ENCODE measurements at regions not wholly inside any gene's neighbourhood (a gene's known extent, or its start where the extent isn't known, plus 50 kb on each side); places are given as distances from the start of the nearest gene placed in this dataset.

GRCh38 chr12:118467641-118468305, 91.4 kb downstream of the SUDS3 start:
- no peak overlapping the region for H3K27ac Mint-ChIP-seq
- no peak for TF ChIP-seq CTCF (IDR thresholded peaks at IDR 0.05)
- no peaks in the 10 kb centered on the region for H3K4me1 Mint-ChIP-seq
- H3K9me3 Mint-ChIP-seq, result no peaks in the 10 kb centered on the region
- H3K36me3 Mint-ChIP-seq (ENCODE audit: low read depth), result no peaks in the 10 kb centered on the region
- no peak overlapping the region for H3K4me3 Mint-ChIP-seq
- peaks cover 10% of the 10 kb centered on the region for H3K27me3 Mint-ChIP-seq (ENCODE audit: low read depth, poor library complexity)
- no peak for DNase-seq

GRCh38 chr12:118472940-118473339, 96.6 kb downstream of the SUDS3 start:
- Mint-ChIP-seq H3K36me3 (ENCODE audit: low read depth) (no peaks in the 10 kb centered on the region), H3K9me3 (no peaks in the 10 kb centered on the region), H3K27me3 (ENCODE audit: low read depth, poor library complexity) (peaks cover 12% of the 10 kb centered on the region), H3K4me3 (no peak overlapping the region), H3K4me1 (no peaks in the 10 kb centered on the region), H3K27ac (no peak overlapping the region)
- DNase-seq, result no peak
- no peak for TF ChIP-seq CTCF (IDR thresholded peaks at IDR 0.05)

GRCh38 chr12:118480235-118480634, 103.9 kb downstream of the SUDS3 start:
- no peak for DNase-seq
- H3K27ac Mint-ChIP-seq, result no peak overlapping the region
- no peaks in the 10 kb centered on the region for H3K9me3 Mint-ChIP-seq
- no peak for TF ChIP-seq CTCF (IDR thresholded peaks at IDR 0.05)
- no peaks in the 10 kb centered on the region for H3K4me1 Mint-ChIP-seq
- H3K4me3 Mint-ChIP-seq, result no peak overlapping the region
- no peaks in the 10 kb centered on the region for H3K36me3 Mint-ChIP-seq (ENCODE audit: low read depth)
- peaks cover 4% of the 10 kb centered on the region for H3K27me3 Mint-ChIP-seq (ENCODE audit: low read depth, poor library complexity)

- H3K4me1 Mint-ChIP-seq, result no peaks in the 10 kb centered on the region
- peaks cover 29% of the 10 kb centered on the region for H3K9me3 Mint-ChIP-seq
- DNase-seq, result no peak
- H3K36me3 Mint-ChIP-seq (ENCODE audit: low read depth), result no peaks in the 10 kb centered on the region
- no peak overlapping the region for H3K27ac Mint-ChIP-seq
- peaks cover 4% of the 10 kb centered on the region for H3K27me3 Mint-ChIP-seq (ENCODE audit: low read depth, poor library complexity)
- no peak for TF ChIP-seq CTCF (IDR thresholded peaks at IDR 0.05)
- H3K4me3 Mint-ChIP-seq, result no peak overlapping the region
Observed at GRCh38 chr12:118488034-118488433, 111.7 kb downstream of the SUDS3 start.

GRCh38 chr12:118493962-118494361, 117.6 kb downstream of the SUDS3 start:
- Mint-ChIP-seq H3K4me3 (no peak overlapping the region), H3K27me3 (ENCODE audit: low read depth, poor library complexity) (peaks cover 4% of the 10 kb centered on the region), H3K36me3 (ENCODE audit: low read depth) (no peaks in the 10 kb centered on the region), H3K4me1 (peaks cover 12% of the 10 kb centered on the region), H3K9me3 (peaks cover 8% of the 10 kb centered on the region), H3K27ac (no peak overlapping the region)
- no peak for DNase-seq
- no peak for TF ChIP-seq CTCF (IDR thresholded peaks at IDR 0.05)

GRCh38 chr12:118494776-118495175, 118.4 kb downstream of the SUDS3 start:
- no peak for TF ChIP-seq CTCF (IDR thresholded peaks at IDR 0.05)
- no peaks in the 10 kb centered on the region for H3K9me3 Mint-ChIP-seq
- no peak overlapping the region for H3K27ac Mint-ChIP-seq
- peaks cover 9% of the 10 kb centered on the region for H3K27me3 Mint-ChIP-seq (ENCODE audit: low read depth, poor library complexity)
- H3K4me3 Mint-ChIP-seq, result no peak overlapping the region
- H3K4me1 Mint-ChIP-seq, result peaks cover 12% of the 10 kb centered on the region
- no peaks in the 10 kb centered on the region for H3K36me3 Mint-ChIP-seq (ENCODE audit: low read depth)
- no peak for DNase-seq
